Endothelial cell of umbilical vein (primary cell): ENCODE measurements at regions not wholly inside any gene's neighbourhood (a gene's known extent, or its start where the extent isn't known, plus 50 kb on each side); places are given as distances from the start of the nearest gene placed in this dataset.

Source experiments
- CTCF ChIP-seq, 2 donors: IDR thresholded peaks; 1 replicate in 1 of 2; 2 replicates in 1 of 2; pipeline ENCODE4 v1.5.1; 2011; ENCODE audit warnings: low read length in 2 of 2, mild to moderate bottlenecking in 2 of 2, moderate library complexity in 2 of 2, control low read depth in 1 of 2, inconsistent platforms in 1 of 2, low read depth in 1 of 2; ENCODE audit not compliant: insufficient read depth in 1 of 2; ENCODE audit errors: extremely low read depth in 1 of 2
- EZH2 ChIP-seq: IDR thresholded peaks from 2 replicates; pipeline ENCODE4 v1.6.1; 2012; ENCODE audit warnings: borderline replicate concordance, low read depth, mild to moderate bottlenecking, moderate library complexity, low read length, inconsistent platforms; ENCODE audit not compliant: severe bottlenecking
- GATA2 ChIP-seq: IDR thresholded peaks from 2 replicates; pipeline ENCODE4 v1.7.0; 2011; ENCODE audit warnings: low read depth, mild to moderate bottlenecking, moderate library complexity, mixed read lengths, low read length; ENCODE audit not compliant: insufficient read length, insufficient read depth
- JUN ChIP-seq: IDR thresholded peaks from 2 replicates; pipeline ENCODE4 v1.6.1; 2011; ENCODE audit warnings: borderline replicate concordance, low read depth; ENCODE audit not compliant: insufficient read length, insufficient read depth
- MAX ChIP-seq: IDR thresholded peaks from 2 replicates; pipeline ENCODE4 v1.6.1; 2011; ENCODE audit not compliant: insufficient read depth, insufficient read length
- MYC ChIP-seq: IDR thresholded peaks from one replicate; pipeline ENCODE4 v1.6.1; 2011; ENCODE audit warnings: mild to moderate bottlenecking, low read depth, low read length
- POLR2A ChIP-seq: IDR thresholded peaks from 2 replicates; pipeline ENCODE4 v1.6.1; 2012; ENCODE audit warnings: low read depth, mild to moderate bottlenecking, control low read depth, low read length
- POLR2AphosphoS5 ChIP-seq: IDR thresholded peaks from 2 replicates; pipeline ENCODE4 v1.6.1; 2012; ENCODE audit warnings: low read depth, mild to moderate bottlenecking, control low read depth, low read length, moderate library complexity; ENCODE audit not compliant: insufficient read depth

GRCh38 chr10:57225920-57226319, 864.9 kb upstream of the ZWINT start:
- TF ChIP-seq POLR2A (no peak), POLR2AphosphoS5 (no peak), CTCF (IDR thresholded peaks at IDR 0.05; ENCODE audit: extremely low read depth in 1 of 2, insufficient read depth in 1 of 2, low read depth in 1 of 2, low read length in 2 of 2) (no peak), EZH2 (no peak), MAX (no peak), JUN (no peak), GATA2 (no peak), MYC (no peak)
